ENCODE measurements at regions not wholly inside any gene's neighbourhood (a gene's known extent, or its start where the extent isn't known, plus 50 kb on each side); places are given as distances from the start of the nearest gene placed in this dataset.
"Not testable (repeated sequence)": the region's sequence is repeated elsewhere in the genome, so short reads cannot be mapped to it uniquely, and the experiment has no call there.

GRCh38 chr17:71440513-71440912, 680.3 kb upstream of the SOX9 start:
- no peak for DNase-seq (ENCODE audit: low spot score)

GRCh38 chr17:71441098-71441497, 679.7 kb upstream of the SOX9 start:
- no peak for DNase-seq (ENCODE audit: low spot score)

GRCh38 chr17:71444078-71444477, 676.7 kb upstream of the SOX9 start:
- no peak for DNase-seq (ENCODE audit: low spot score)

- no peak for DNase-seq (ENCODE audit: low spot score)
These were observed 674.0 kb upstream of the SOX9 start for GRCh38 chr17:71446645-71447437.

- DNase-seq (ENCODE audit: low spot score) = no peak
These were observed 673.2 kb upstream of the SOX9 start for GRCh38 chr17:71447644-71448043.

GRCh38 chr17:71450657-71451056, 670.2 kb upstream of the SOX9 start:
- DNase-seq (ENCODE audit: low spot score) = not testable (repeated sequence)

GRCh38 chr17:71453876-71454422, 666.9 kb upstream of the SOX9 start:
- no peak for DNase-seq (ENCODE audit: low spot score)

- DNase-seq (ENCODE audit: low spot score) = no peak
These were observed 665.6 kb upstream of the SOX9 start for GRCh38 chr17:71455219-71455618.

GRCh38 chr17:71458322-71458721, 662.5 kb upstream of the SOX9 start:
- DNase-seq (ENCODE audit: low spot score) = no peak

- DNase-seq (ENCODE audit: low spot score) = no peak
These were observed 659.9 kb upstream of the SOX9 start for GRCh38 chr17:71460943-71461342.

GRCh38 chr17:71461498-71462169, 659.2 kb upstream of the SOX9 start:
- no peak for DNase-seq (ENCODE audit: low spot score)

GRCh38 chr17:71464241-71464640, 656.6 kb upstream of the SOX9 start:
- no peak for DNase-seq (ENCODE audit: low spot score)

GRCh38 chr17:71464751-71465150, 656.1 kb upstream of the SOX9 start:
- DNase-seq (ENCODE audit: low spot score) = no peak

- no peak for DNase-seq (ENCODE audit: low spot score)
These were observed 653.1 kb upstream of the SOX9 start for GRCh38 chr17:71467719-71468118.

GRCh38 chr17:71470062-71470461, 650.8 kb upstream of the SOX9 start:
- no peak for DNase-seq (ENCODE audit: low spot score)

GRCh38 chr17:71472809-71473789, 647.7 kb upstream of the SOX9 start:
- peak; percentile 83 for DNase-seq (ENCODE audit: low spot score)

GRCh38 chr17:71477356-71477755, 643.5 kb upstream of the SOX9 start:
- DNase-seq (ENCODE audit: low spot score) = no peak

- no peak for DNase-seq (ENCODE audit: low spot score)
These were observed 640.7 kb upstream of the SOX9 start for GRCh38 chr17:71480099-71480498.

- no peak for DNase-seq (ENCODE audit: low spot score)
These were observed 638.2 kb upstream of the SOX9 start for GRCh38 chr17:71482625-71483024.

GRCh38 chr17:71484546-71484945, 636.3 kb upstream of the SOX9 start:
- DNase-seq (ENCODE audit: low spot score) = no peak

- DNase-seq (ENCODE audit: low spot score) = no peak
These were observed 635.4 kb upstream of the SOX9 start for GRCh38 chr17:71485426-71485825.

GRCh38 chr17:71486261-71486660, 634.6 kb upstream of the SOX9 start:
- DNase-seq (ENCODE audit: low spot score) = no peak
